Loucy (cell line): ENCODE measurements at regions not wholly inside any gene's neighbourhood (a gene's known extent, or its start where the extent isn't known, plus 50 kb on each side); places are given as distances from the start of the nearest gene placed in this dataset.
"Not testable (repeated sequence)": the region's sequence is repeated elsewhere in the genome, so short reads cannot be mapped to it uniquely, and the experiment has no call there.

Experiments used
- EZH2phosphoT487 ChIP-seq: fragments of 200-600 bp; IDR thresholded peaks from 2 replicates; pipeline ENCODE4 v1.6.1; 2018; ENCODE audit warnings: antibody characterized with exemption, mild to moderate bottlenecking, moderate library complexity, borderline replicate concordance
- TF ChIP-seq, protein P1 (sequence below): fragments of 200-600 bp; sonication (generic); conservative IDR thresholded peaks from 2 replicates; pipeline ENCODE4 v1.5.1; 2014; ENCODE audit warnings: mild to moderate bottlenecking, antibody characterized with exemption, low read length

DNA sequence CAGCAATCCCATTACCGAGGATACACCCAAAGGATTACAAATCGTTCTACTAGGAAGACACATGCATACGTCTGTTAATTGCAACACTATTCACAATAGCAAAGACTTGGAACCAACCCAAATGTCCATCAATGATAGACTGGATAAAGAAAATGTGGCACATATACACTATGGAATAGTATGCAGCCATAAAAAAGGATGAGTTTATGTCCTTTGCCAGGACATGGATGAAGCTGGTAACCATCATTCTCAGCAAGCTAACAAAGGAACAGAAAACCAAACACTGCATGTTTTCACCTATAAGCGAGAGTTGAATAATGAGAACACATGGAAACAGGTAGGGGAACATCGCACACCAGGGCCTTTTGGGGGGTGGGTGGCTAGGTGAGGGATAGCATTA is 695.2 kb upstream of the POU3F4 start:
- TF ChIP-seq, protein P1, sequence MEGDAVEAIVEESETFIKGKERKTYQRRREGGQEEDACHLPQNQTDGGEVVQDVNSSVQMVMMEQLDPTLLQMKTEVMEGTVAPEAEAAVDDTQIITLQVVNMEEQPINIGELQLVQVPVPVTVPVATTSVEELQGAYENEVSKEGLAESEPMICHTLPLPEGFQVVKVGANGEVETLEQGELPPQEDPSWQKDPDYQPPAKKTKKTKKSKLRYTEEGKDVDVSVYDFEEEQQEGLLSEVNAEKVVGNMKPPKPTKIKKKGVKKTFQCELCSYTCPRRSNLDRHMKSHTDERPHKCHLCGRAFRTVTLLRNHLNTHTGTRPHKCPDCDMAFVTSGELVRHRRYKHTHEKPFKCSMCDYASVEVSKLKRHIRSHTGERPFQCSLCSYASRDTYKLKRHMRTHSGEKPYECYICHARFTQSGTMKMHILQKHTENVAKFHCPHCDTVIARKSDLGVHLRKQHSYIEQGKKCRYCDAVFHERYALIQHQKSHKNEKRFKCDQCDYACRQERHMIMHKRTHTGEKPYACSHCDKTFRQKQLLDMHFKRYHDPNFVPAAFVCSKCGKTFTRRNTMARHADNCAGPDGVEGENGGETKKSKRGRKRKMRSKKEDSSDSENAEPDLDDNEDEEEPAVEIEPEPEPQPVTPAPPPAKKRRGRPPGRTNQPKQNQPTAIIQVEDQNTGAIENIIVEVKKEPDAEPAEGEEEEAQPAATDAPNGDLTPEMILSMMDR = not testable (repeated sequence)
- not testable (repeated sequence) for TF ChIP-seq EZH2phosphoT487
